ENCODE measurements at regions not wholly inside any gene's neighbourhood (a gene's known extent, or its start where the extent isn't known, plus 50 kb on each side); places are given as distances from the start of the nearest gene placed in this dataset.
"Not testable (repeated sequence)": the region's sequence is repeated elsewhere in the genome, so short reads cannot be mapped to it uniquely, and the experiment has no call there.

DNA sequence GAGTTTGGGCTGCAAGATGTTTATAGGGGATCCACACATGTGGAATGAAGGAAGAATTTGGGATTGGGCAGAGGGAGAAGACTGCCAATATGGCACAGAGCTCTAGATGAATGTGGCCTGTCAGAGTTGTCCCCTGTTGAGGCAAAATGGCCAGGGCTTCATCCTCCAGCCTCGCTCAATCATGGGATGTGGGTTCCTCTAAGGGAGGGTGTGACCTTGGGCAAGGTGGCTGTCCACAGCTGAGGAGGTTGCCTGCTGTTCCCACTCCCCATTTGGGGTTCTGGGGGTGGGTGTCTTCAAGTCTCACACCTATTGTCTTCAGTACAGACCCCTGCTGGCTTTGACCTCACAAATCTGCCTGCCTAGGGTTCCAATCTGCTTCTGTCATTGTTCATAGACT, 121.6 kb upstream of the FAM204A start:
- no peak for DNase-seq

DNA sequence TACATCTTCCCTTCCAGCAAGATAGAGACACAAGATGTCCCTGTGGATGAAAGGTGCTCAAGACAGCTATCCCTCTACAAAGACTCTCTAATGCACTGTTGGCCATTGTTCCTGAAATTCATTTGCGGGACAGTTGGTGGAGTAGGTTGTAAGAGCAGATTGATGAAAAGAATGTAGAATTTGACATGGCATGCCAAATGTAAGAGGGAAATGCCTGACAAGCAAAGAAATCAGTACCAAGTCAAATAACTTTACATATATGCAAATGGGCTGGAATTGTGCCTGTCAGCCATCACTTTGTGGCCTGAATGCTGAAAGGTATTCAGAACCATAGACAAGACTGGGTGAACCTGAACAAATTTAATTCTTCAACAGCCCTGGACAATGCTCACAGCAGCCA, 120.3 kb upstream of the FAM204A start:
- no peak for DNase-seq

- peak; percentile 82 for DNase-seq
Measured at GRCh38 chr10:118459642-118460193, 117.6 kb upstream of the FAM204A start.

GRCh38 chr10:118458957-118459641, 117.0 kb upstream of the FAM204A start:
- DNase-seq = no peak

DNA sequence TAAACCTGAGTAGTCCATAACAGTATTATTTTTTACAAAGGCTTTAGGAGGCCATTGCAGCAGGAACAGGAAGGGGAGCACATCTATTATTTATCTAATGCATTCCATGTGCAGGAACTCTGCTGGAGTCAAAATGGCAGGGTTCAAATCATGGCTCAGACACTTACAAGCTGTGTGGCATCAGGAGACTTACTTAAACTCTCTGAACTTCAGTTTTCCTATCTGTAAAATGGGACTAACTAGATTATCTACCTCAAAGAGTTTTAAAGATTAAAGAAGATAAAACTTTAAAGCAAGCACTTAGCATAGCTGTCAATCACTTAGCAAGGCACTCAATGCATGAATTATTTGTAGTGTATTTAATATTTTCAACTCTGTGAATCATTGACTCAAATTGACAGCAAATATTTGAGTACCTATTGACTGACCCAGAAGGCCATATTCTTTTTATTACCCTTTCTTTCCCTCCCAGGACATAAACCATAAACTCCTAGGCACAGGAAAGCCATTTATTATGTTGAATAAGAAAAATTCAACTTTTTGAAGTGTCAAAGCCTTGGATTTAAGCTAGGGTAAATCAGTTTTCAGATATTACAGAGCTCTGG, 115.8 kb upstream of the FAM204A start:
- DNase-seq = no peak

- no peak for DNase-seq
Measured at GRCh38 chr10:118455181-118455695, 113.1 kb upstream of the FAM204A start.

DNA sequence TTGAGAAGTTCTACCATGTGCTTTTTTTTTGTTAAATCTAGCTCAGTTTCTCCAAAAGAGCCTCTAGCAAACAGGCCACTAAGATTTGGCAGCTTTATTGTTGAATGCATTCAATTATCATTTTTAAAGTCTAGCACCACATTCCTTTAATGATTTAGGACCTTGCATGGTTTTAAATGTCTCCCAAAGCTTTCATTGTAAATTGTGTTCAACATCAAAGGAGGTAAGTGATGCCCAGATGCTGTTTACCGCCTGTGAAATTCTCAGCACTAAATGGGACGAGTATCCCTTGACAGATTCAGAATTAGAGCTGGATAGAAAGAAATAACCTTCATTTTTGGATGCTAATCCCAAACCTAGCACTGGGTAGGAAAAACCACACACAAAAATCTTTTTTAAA, 112.1 kb upstream of the FAM204A start:
- DNase-seq = no peak

- DNase-seq = no peak
Measured at GRCh38 chr10:118452098-118452497, 110.0 kb upstream of the FAM204A start.

- DNase-seq = no peak
Measured at GRCh38 chr10:118449521-118449920, 107.4 kb upstream of the FAM204A start.

DNA sequence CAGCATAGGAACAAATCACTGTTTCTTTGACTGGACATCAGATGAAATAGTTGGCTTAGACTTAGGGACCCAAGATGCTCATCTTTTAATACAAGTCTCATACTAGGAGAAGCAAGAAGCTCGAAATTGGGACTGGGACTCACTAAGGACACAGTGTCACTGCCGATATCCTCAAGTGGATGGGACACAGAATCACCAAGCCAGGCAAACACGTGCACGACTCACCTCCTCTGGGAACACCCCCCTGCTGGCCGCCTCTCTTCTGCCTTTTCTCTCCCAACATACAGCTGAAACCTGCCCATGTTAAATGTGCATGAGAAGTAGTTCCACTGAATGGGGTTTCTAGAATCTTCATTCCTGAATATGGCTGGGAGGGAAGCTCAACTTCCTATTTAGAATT, 106.6 kb upstream of the FAM204A start:
- DNase-seq = no peak

GRCh38 chr10:118447478-118448270, 105.5 kb upstream of the FAM204A start:
- DNase-seq = no peak

- DNase-seq = no peak
Measured at GRCh38 chr10:118445535-118445934, 103.4 kb upstream of the FAM204A start.

DNA sequence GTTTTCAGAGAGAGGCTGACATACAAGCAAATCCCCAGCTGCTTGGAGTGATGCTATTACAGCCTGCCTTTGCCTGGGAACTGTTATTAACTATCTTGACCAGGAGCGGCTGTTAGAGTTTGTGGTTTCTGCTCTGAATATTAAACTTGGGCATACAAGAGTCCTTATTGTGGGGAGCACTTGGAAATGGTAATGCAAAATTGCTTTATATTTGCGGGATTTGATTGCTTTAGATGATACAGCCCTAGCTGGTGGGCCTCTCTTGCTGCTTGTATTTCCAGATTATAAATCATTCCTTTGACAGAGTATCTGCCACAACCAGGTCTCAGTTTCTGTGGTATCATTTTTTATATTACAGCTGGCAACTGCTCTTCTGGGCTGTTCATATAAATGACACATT, 101.9 kb upstream of the FAM204A start:
- DNase-seq = no peak

- no peak for DNase-seq
Measured at GRCh38 chr10:118442032-118442431, 99.9 kb upstream of the FAM204A start.

DNA sequence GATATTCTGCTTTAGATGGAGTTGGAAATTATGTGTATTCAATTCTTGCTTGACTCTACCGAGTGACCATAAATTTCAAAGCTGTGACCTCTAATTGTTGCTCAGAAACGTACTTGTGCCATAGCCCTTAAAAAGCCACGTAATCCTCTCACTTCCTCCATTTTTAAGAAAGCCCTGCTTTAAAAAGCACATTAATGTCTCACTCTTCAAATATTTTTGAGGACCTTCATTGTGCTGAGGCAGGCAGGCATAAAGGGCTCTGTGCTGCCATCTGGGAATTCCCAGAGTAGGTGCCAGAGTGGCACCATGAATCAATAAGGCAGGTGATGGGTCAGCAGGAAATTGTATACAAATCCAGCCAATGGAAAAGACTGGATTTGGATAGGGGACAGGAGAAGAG, 97.7 kb upstream of the FAM204A start:
- no peak for DNase-seq

- DNase-seq = no peak
Measured at GRCh38 chr10:118436742-118437141, 94.6 kb upstream of the FAM204A start.

DNA sequence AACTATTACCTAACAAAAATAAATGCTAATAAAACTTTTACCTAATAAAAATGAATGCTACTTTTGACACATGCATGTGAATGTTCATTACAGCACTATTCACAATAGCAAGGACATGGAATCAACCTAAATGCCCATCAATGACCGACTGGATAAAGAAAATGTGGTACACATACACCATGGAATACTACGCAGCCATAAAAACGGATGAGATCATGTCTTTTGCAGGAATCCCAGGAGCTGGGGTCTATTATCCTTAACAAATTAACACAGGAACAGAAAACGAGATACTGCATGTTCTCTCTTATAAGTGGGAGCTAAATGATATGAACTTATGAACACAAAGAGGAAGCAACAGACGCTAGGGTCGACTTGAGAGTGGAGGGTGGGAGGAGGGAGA, 88.1 kb upstream of the FAM204A start:
- no peak for DNase-seq

- DNase-seq = peak; percentile 95
Measured at GRCh38 chr10:118423800-118424442, 81.8 kb upstream of the FAM204A start.

GRCh38 chr10:118422241-118422640, 80.1 kb upstream of the FAM204A start:
- no peak for DNase-seq

GRCh38 chr10:118420049-118420448, 77.9 kb upstream of the FAM204A start:
- DNase-seq = not testable (repeated sequence)

GRCh38 chr10:118412932-118413331, 70.8 kb upstream of the FAM204A start:
- DNase-seq = no peak

GRCh38 chr10:118412132-118412760, 70.1 kb upstream of the FAM204A start:
- no peak for DNase-seq

DNA sequence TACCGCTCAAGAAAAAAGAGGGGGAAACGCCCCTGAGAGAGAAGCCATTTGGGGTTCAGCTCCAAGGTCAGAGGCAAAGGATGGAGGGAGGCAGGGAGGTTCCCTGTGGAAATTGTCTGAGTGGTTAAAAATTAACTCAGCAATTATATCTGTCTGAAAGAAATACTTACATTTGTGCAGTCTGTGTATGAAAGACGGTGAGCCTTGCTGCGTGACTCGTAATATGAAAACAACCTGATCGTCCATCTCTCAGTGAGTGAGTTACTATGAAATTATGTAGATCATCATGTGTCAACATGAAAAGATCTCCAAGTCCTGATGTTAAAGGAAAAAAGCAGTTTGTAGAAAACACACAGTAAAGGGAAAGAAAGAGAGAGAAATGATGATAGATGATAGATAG, 67.2 kb upstream of the FAM204A start:
- no peak for DNase-seq
